Parathyroid adenoma (tissue), 2 donors: ENCODE measurements at regions not wholly inside any gene's neighbourhood (a gene's known extent, or its start where the extent isn't known, plus 50 kb on each side); places are given as distances from the start of the nearest gene placed in this dataset.

Source experiments
- H2AFZ ChIP-seq: fragments of 300-600 bp; sonication (generic); one replicate; pipeline ENCODE4 v1.7.0; 2017; ENCODE audit warnings: antibody characterized with exemption, mild to moderate bottlenecking
- H3K27ac ChIP-seq: fragments of 300-600 bp; sonication (generic); one replicate; pipeline ENCODE4 v1.7.0; 2017
- H3K27me3 ChIP-seq: fragments of 300-600 bp; sonication (generic); one replicate; pipeline ENCODE4 v1.7.0; 2017; ENCODE audit warnings: low read length; ENCODE audit not compliant: control insufficient read depth, insufficient read depth
- H3K36me3 ChIP-seq: fragments of 300-600 bp; sonication (generic); one replicate; pipeline ENCODE4 v1.7.0; 2017; ENCODE audit warnings: low read length; ENCODE audit not compliant: control insufficient read depth, insufficient read depth
- H3K4me1 ChIP-seq: fragments of 300-600 bp; sonication (generic); one replicate; pipeline ENCODE4 v1.7.0; 2017; ENCODE audit warnings: control low read depth
- H3K4me2 ChIP-seq: fragments of 300-600 bp; sonication (generic); one replicate; pipeline ENCODE4 v1.7.0; 2017; ENCODE audit warnings: low read length
- H3K4me3 ChIP-seq: fragments of 300-600 bp; sonication (generic); one replicate; pipeline ENCODE4 v1.7.0; 2017; ENCODE audit warnings: low read depth, low read length
- H3K79me2 ChIP-seq: fragments of 300-600 bp; sonication (generic); one replicate; pipeline ENCODE4 v1.7.0; 2017; ENCODE audit warnings: control low read depth
- H3K9ac ChIP-seq: fragments of 300-600 bp; sonication (generic); one replicate; pipeline ENCODE4 v1.7.0; 2017; ENCODE audit warnings: mild to moderate bottlenecking
- H3K9me3 ChIP-seq: fragments of 300-600 bp; sonication (generic); one replicate; pipeline ENCODE4 v1.7.0; 2017; ENCODE audit warnings: low read length; ENCODE audit not compliant: control insufficient read depth
- TF ChIP-seq, protein P1 (sequence below): fragments of 300-600 bp; sonication (generic); IDR thresholded peaks from one replicate; pipeline ENCODE4 v1.7.0; 2017; ENCODE audit warnings: antibody characterized with exemption, mild to moderate bottlenecking
- donor health status: primary hyperparathyroidism.

DNA sequence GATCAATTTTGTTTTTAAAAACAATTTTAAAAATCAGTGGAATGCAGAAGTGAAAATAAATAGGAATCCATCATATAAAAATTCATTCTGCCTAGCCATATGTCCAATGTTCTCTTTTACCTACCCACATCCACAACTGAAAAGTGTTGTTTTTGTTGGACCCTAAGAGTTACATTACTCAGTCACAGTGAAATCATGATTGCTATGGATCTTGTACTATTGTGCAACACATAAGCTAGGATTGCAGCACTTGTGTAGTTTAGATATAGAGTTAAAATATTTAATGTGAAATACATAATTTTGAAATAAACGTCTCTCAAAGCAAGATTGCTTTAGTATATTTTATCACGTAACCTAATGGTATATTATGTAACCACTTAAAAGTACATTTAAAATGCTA is 213.3 kb upstream of the CLEC14A start:
- Histone ChIP-seq H3K9me3 (no peaks in the 10 kb centered on the region), H2AFZ (no peak overlapping the region), H3K4me2 (no peak overlapping the region), H3K79me2 (no peaks in the 10 kb centered on the region), H3K36me3 (no peaks in the 10 kb centered on the region), H3K9ac (no peak overlapping the region), H3K4me3 (no peak overlapping the region), H3K4me1 (no peaks in the 10 kb centered on the region), H3K27ac (no peak overlapping the region), H3K27me3 (no peaks in the 10 kb centered on the region)
- TF ChIP-seq, protein P1, sequence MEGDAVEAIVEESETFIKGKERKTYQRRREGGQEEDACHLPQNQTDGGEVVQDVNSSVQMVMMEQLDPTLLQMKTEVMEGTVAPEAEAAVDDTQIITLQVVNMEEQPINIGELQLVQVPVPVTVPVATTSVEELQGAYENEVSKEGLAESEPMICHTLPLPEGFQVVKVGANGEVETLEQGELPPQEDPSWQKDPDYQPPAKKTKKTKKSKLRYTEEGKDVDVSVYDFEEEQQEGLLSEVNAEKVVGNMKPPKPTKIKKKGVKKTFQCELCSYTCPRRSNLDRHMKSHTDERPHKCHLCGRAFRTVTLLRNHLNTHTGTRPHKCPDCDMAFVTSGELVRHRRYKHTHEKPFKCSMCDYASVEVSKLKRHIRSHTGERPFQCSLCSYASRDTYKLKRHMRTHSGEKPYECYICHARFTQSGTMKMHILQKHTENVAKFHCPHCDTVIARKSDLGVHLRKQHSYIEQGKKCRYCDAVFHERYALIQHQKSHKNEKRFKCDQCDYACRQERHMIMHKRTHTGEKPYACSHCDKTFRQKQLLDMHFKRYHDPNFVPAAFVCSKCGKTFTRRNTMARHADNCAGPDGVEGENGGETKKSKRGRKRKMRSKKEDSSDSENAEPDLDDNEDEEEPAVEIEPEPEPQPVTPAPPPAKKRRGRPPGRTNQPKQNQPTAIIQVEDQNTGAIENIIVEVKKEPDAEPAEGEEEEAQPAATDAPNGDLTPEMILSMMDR, result no peak

DNA sequence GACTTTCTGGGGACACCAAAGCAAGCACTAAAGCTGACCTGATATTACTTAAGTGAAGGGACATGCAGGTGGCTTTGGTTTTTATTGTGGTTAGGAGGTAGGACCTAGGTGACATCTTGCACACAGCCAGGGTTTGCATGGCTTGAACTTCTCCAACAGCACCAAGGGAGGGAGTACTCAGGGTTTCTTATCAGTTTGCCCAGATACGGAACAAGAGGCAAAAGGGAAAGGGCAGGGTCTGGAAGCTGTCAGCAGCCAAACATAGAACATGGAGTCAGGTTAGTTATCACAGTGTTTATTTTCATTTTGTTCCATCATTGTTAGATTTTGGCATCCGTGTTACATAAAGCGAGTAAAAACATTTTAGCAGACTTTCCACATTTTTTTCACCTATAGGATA is 186.3 kb upstream of the CLEC14A start:
- no peak overlapping the region for H3K4me2 ChIP-seq
- H2AFZ ChIP-seq, result no peak overlapping the region
- TF ChIP-seq, protein P1, result no peak
- H3K9ac ChIP-seq, result no peak overlapping the region
- H3K27me3 ChIP-seq, result no peaks in the 10 kb centered on the region
- H3K27ac ChIP-seq, result no peak overlapping the region
- H3K36me3 ChIP-seq, result no peaks in the 10 kb centered on the region
- no peaks in the 10 kb centered on the region for H3K79me2 ChIP-seq
- H3K4me1 ChIP-seq, result no peaks in the 10 kb centered on the region
- no peak overlapping the region for H3K4me3 ChIP-seq
- peaks cover 2% of the 10 kb centered on the region for H3K9me3 ChIP-seq

- Histone ChIP-seq H3K9ac (no peak overlapping the region), H3K27ac (no peak overlapping the region), H3K4me1 (no peaks in the 10 kb centered on the region), H3K79me2 (no peaks in the 10 kb centered on the region), H3K27me3 (no peaks in the 10 kb centered on the region), H3K9me3 (no peaks in the 10 kb centered on the region), H3K36me3 (no peaks in the 10 kb centered on the region), H3K4me2 (no peak overlapping the region), H2AFZ (no peak overlapping the region), H3K4me3 (no peak overlapping the region)
- TF ChIP-seq, protein P1, result no peak
Observed at GRCh38 chr14:38432186-38432585, 176.3 kb upstream of the CLEC14A start.

DNA sequence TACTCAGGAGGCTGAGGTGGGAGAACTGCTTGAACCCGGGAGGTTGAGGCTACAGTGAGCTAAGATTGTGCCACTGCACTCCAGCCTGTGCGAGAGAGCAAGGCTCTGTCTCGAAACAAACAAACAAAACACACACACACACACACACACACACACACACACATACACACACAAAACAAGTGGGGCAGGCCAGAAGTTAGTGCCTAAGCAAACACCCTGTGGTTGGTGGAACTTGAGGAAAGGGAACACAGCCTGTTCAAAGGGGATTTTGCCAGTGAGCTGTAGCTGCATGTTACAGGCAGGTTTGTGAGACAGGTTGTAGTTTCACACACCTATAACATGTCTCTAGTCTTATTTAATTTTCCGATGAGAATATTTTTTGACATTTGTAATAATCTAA is 175.3 kb upstream of the CLEC14A start:
- no peak overlapping the region for H3K27ac ChIP-seq
- H3K27me3 ChIP-seq, result no peaks in the 10 kb centered on the region
- no peak overlapping the region for H3K9ac ChIP-seq
- no peaks in the 10 kb centered on the region for H3K9me3 ChIP-seq
- no peak overlapping the region for H3K4me3 ChIP-seq
- no peaks in the 10 kb centered on the region for H3K79me2 ChIP-seq
- TF ChIP-seq, protein P1, result no peak
- no peak overlapping the region for H3K4me2 ChIP-seq
- H2AFZ ChIP-seq, result no peak overlapping the region
- H3K4me1 ChIP-seq, result no peaks in the 10 kb centered on the region
- H3K36me3 ChIP-seq, result no peaks in the 10 kb centered on the region

GRCh38 chr14:38430522-38430921 is 174.6 kb upstream of the CLEC14A start:
- Histone ChIP-seq H3K4me3 (no peak overlapping the region), H3K27me3 (no peaks in the 10 kb centered on the region), H3K9ac (no peak overlapping the region), H3K79me2 (no peaks in the 10 kb centered on the region), H3K4me2 (no peak overlapping the region), H3K36me3 (no peaks in the 10 kb centered on the region), H3K27ac (no peak overlapping the region), H3K9me3 (no peaks in the 10 kb centered on the region), H2AFZ (no peak overlapping the region), H3K4me1 (no peaks in the 10 kb centered on the region)
- TF ChIP-seq, protein P1, result no peak
